ENCODE measurements at regions not wholly inside any gene's neighbourhood (a gene's known extent, or its start where the extent isn't known, plus 50 kb on each side); places are given as distances from the start of the nearest gene placed in this dataset.

GRCh38 chr10:60654813-60655464 lies 123.3 kb upstream of the CDK1 start:
- intact Hi-C loops (cut with DNase I), result no loop called here
- H3K27ac ChIP-seq (replicated peaks in 1 of 4), result no peak overlapping the region
- H3K4me1 ChIP-seq, result no peaks in the 10 kb centered on the region
- DNase-seq (ENCODE audit: extremely low spot score), result no peak
- no peaks in the 10 kb centered on the region for H3K27me3 ChIP-seq
- no peaks in the 10 kb centered on the region for H3K36me3 ChIP-seq
- 80% methylated on average over 4 of the region's 4 CpGs for WGBS
- TF ChIP-seq POLR2AphosphoS5 (IDR thresholded peaks at IDR 0.05) (no peak), POLR2A (IDR thresholded peaks at IDR 0.05; ENCODE audit: low read depth) (no peak), EP300 (IDR thresholded peaks at IDR 0.05) (no peak), CTCF (IDR thresholded peaks at IDR 0.05) (no peak)
- no peak overlapping the region for H3K4me3 ChIP-seq
- peaks cover 0 to 4% (median 0%) of the 10 kb centered on the region in 4 donors for H3K9me3 ChIP-seq

- Histone ChIP-seq H3K27ac (replicated peaks in 1 of 4) (no peak overlapping the region), H3K4me1 (no peaks in the 10 kb centered on the region), H3K36me3 (no peaks in the 10 kb centered on the region), H3K9me3 (no peaks in the 10 kb centered on the region), H3K4me3 (no peak overlapping the region), H3K27me3 (no peaks in the 10 kb centered on the region)
- TF ChIP-seq POLR2A (IDR thresholded peaks at IDR 0.05; ENCODE audit: low read depth) (no peak), POLR2AphosphoS5 (IDR thresholded peaks at IDR 0.05) (no peak), EP300 (IDR thresholded peaks at IDR 0.05) (no peak), CTCF (IDR thresholded peaks at IDR 0.05) (no peak)
- DNase-seq (ENCODE audit: extremely low spot score), result no peak
- intact Hi-C loops (cut with DNase I), result no loop called here
- 82% methylated on average over 6 of the region's 6 CpGs for WGBS
Observed at GRCh38 chr10:60652628-60653027, 125.7 kb upstream of the CDK1 start.

- no peak overlapping the region for H3K4me3 ChIP-seq
- H3K27me3 ChIP-seq, result no peaks in the 10 kb centered on the region
- intact Hi-C loops (cut with DNase I), result no loop called here
- no peak for TF ChIP-seq POLR2A (IDR thresholded peaks at IDR 0.05; ENCODE audit: low read depth)
- no peak for TF ChIP-seq EP300 (IDR thresholded peaks at IDR 0.05)
- no peak for TF ChIP-seq POLR2AphosphoS5 (IDR thresholded peaks at IDR 0.05)
- no peak for TF ChIP-seq CTCF (IDR thresholded peaks at IDR 0.05)
- no peak for DNase-seq (ENCODE audit: extremely low spot score)
- peaks cover 0 to 3% (median 2%) of the 10 kb centered on the region in 4 donors for H3K4me1 ChIP-seq
- H3K9me3 ChIP-seq, result no peaks in the 10 kb centered on the region
- no peaks in the 10 kb centered on the region for H3K36me3 ChIP-seq
- H3K27ac ChIP-seq (replicated peaks in 1 of 4), result no peak overlapping the region
Observed at GRCh38 chr10:60650378-60650800, 127.9 kb upstream of the CDK1 start.

GRCh38 chr10:60649485-60650377 lies 128.5 kb upstream of the CDK1 start:
- no peaks in the 10 kb centered on the region for H3K27me3 ChIP-seq
- peaks cover 0 to 3% (median 2%) of the 10 kb centered on the region in 4 donors for H3K4me1 ChIP-seq
- no peaks in the 10 kb centered on the region for H3K36me3 ChIP-seq
- intact Hi-C loops (cut with DNase I), result loop anchor here (10.0 kb wide), 3 partner anchors 105 to 545 kb away; no protein-coding TSS in a partner anchor
- DNase-seq (ENCODE audit: extremely low spot score), result no peak
- WGBS, result 67% methylated on average over 4 of the region's 4 CpGs
- TF ChIP-seq EP300 (IDR thresholded peaks at IDR 0.05) (no peak), POLR2AphosphoS5 (IDR thresholded peaks at IDR 0.05) (no peak), POLR2A (IDR thresholded peaks at IDR 0.05; ENCODE audit: low read depth) (no peak), CTCF (IDR thresholded peaks at IDR 0.05) (no peak)
- no peak overlapping the region for H3K4me3 ChIP-seq
- H3K9me3 ChIP-seq, result no peaks in the 10 kb centered on the region
- H3K27ac ChIP-seq (replicated peaks in 1 of 4), result no peak overlapping the region

Measured in esophagus muscularis mucosa (tissue), 4 donors.